ENCODE measurements at regions not wholly inside any gene's neighbourhood (a gene's known extent, or its start where the extent isn't known, plus 50 kb on each side); places are given as distances from the start of the nearest gene placed in this dataset.
A peak's percentile ranks its signal among the peaks of the same experiment; 100 is the strongest.
"Not testable (repeated sequence)": the region's sequence is repeated elsewhere in the genome, so short reads cannot be mapped to it uniquely, and the experiment has no call there.

DNA sequence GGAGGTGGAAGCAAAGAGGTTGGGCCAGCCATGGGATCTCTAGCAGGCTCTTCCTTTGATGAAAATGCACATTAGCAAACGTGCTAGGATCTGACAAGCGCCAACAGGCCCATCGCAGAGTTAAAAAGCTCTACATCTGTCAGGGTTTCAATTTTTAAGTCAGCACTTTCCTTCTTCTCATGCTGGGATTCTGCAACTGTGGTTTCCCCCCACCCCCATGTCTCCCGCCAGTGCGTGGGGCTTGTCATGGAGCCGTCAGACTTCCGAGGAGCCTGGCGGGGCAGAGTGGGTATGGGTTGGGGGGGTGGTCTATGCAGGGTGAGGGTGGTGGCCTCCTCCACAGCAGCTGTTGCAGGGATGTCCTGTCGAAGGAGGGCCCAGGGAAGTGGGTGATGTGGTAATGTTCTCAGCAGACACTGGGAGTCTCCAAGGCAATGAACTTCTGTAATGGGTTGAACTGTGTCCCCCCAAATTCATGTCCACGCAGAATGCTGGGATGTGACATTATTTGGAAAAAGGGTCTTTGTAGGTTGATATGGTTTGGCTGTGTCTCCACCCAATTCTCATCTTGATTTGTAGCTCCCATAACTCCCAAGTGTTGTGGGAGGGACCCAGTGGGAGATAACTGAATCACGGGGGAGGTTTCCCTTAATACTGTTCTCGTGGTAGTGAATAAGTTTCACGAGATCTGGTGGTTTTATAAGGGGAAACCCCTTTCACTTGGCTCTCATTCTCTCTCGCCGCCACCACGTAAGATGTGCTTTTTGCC lies 115.2 kb upstream of the MAP1LC3B2 start:
- intact Hi-C loops (cut with DNase I), result no loop called here
- peak in 9 of 42 donors; percentile 8 to 46 (median 30) for DNase-seq

GRCh38 chr12:116444590-116444943 lies 114.6 kb upstream of the MAP1LC3B2 start:
- intact Hi-C loops (cut with DNase I), result no loop called here
- DNase-seq, result no peak

GRCh38 chr12:116448165-116448739 lies 110.9 kb upstream of the MAP1LC3B2 start:
- intact Hi-C loops (cut with DNase I), result no loop called here
- DNase-seq, result no peak

DNA sequence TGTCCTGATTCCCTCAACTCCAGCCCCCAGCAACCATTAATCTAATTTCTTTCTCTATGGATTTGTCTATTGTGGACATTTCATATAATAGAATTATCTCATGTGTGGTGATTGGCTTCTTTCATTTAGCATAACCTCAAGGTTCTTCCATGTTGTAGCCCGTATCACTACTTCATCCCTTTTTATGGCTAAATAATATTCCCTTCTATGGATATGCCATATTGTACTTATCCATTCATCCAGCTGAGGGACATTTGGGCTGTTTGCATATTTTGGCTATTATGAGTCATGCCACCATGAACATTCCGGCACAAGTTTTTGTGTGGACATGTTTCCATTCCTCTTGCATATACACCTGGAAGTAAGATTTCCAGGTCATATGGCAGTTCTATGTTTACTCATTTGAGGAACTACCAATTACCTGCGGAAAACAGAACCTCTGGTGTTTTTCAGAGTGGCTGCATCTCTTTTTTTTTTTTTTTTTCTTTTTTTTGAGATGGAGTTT lies 108.7 kb upstream of the MAP1LC3B2 start:
- DNase-seq, result no peak
- intact Hi-C loops (cut with DNase I), result no loop called here

DNA sequence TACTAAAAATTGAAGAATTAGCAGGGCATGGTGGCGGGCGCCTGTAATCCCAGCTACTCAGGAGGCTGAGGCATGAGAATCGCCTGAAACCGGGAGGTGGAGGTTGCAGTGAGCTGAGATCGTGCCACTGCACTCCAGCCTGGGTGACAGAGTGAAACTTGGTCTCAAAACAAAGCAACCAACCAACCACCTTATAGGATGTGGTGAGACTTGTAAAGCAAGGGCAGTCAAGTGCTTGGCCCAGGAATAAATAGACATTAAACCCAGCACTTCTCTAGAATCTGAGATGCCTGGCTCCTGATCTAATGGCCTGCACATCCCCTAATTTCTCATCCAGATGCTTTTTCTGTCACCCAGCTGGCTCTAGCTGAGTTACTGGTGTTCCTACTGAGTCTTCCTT lies 106.2 kb upstream of the MAP1LC3B2 start:
- DNase-seq; intact Hi-C loops (cut with DNase I): not testable (repeated sequence)

- DNase-seq, result no peak
- intact Hi-C loops (cut with DNase I), result no loop called here
These were observed 105.5 kb upstream of the MAP1LC3B2 start for GRCh38 chr12:116453631-116454030.

DNA sequence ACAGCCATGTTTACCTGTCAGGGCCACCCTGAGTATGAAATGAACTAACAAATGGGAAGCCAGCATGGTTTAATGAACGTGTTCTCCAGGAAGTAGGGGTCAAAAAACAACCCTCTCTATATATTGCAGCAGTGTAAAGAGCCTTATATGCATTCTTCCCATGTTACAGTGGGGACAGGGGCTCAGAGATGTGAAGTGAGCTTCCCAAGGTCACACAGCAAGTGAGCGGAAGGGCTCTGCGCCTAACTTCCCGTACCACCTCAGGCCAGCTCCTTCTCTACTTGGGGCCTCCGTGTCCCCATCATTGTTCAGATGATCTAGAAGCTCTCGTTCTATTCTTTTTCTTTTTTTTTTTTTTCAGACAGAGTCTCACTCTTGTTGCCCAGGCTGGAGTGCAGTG lies 105.1 kb upstream of the MAP1LC3B2 start:
- DNase-seq, result no peak
- intact Hi-C loops (cut with DNase I), result no loop called here

- intact Hi-C loops (cut with DNase I), result no loop called here
- DNase-seq, result no peak
These were observed 104.2 kb upstream of the MAP1LC3B2 start for GRCh38 chr12:116454950-116455447.

DNA sequence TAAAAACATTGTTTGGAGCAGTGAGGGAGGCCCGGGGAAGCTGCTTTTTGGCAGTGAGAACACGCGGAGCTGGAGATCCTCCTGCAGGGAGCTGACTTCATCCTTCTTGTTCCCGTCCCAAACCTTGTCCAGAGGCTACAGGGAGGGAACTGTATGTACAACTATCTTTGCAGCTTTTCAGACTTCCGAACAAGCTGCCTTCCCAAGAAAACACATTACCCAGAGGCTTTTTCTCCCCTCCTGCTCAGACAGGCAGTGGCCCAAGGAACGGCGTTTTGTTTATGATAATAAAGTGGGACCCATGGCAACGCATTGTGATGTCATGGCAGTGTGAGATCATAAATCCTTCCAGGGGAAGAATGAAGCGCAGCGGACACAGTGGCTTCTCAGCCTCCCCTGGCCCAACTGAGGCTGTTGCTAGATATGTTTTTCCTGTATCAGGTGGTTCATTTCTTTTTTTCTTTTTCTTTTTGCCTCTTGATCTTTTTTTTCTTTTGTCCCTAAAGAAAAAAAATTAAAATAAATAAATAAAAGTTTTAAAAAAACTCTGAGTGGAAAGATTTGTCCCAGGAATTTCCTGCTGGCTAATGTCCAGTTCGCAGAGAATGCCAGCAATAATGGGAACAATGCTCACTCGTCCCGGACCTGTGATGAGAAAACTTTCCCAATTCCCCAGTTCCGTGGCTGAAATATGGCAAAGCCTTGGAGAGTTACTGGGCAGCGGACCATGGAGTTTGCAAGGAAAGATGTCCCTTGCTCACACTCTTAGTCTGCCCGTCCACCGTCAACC lies 103.4 kb upstream of the MAP1LC3B2 start:
- peak in 5 of 42 donors; percentile 20 to 53 (median 38) for DNase-seq
- intact Hi-C loops (cut with DNase I), result no loop called here

GRCh38 chr12:116456330-116457082 lies 102.7 kb upstream of the MAP1LC3B2 start:
- intact Hi-C loops (cut with DNase I), result no loop called here
- DNase-seq, result no peak

DNA sequence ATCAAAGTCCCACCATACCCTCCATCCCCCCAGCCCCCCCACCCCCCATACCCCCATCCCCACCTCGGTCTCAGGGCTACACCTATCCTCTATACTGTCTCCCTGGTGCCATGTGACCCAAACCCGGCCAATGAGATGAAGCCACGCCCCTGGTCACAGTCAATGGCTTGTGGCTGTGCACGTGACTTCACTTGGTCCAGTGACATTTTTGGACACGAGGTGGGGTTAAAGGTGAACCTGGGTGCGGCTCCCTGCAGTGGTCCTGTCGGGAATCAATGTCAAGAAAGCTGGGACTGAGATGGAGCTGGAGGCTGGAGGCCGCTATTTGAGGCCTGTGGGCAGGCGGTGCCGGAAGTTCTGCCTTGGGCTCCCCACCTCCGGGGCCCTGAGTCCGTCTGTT lies 100.7 kb upstream of the MAP1LC3B2 start:
- DNase-seq, result no peak
- intact Hi-C loops (cut with DNase I), result no loop called here

DNA sequence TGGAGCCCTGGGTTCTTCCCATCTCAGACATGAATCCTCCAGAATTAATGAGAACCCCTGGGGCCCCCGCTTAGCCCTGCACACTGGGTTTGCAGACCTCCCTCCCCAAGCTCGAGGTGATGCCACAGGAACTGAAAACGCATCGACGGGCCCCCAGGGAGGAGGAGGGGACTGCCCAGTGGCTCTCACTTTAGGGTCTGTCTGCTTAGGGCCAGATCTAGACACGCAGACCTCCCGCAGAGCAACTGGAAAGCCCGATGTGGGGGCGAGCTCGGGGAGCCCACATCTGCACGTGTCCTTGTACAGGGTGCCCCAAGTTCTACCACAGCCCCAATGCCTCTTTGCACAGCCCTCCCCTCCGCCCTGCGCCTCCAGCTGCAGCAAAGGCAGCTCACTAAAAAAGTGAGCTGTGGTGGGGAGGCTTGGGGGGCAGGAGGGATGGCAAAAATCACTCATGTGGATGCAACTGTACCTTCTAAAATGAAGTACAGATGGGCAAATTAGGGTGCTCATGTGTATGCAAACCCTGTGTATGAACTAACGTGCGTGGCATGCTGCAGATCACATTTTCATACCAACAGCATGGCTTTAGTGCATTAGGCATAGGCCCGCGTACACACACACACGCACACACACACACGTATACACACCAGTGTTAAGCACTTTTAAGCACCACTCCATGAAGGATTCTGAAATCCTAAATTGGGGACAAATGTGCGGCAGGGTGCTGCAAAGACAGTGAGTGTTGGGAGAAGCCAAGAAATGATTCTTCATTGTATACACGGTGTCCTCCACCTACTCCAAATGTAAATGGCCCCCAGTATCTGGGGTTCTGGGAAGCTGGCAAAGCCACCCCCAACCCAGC lies 99.9 kb upstream of the MAP1LC3B2 start:
- intact Hi-C loops (cut with DNase I), result no loop called here
- DNase-seq, result no peak

- intact Hi-C loops (cut with DNase I), result no loop called here
- DNase-seq, result peak in 5 of 42 donors; percentile 7 to 42 (median 19)
These were observed 99.1 kb upstream of the MAP1LC3B2 start for GRCh38 chr12:116459916-116460663.

- no peak for DNase-seq
- intact Hi-C loops (cut with DNase I), result no loop called here
These were observed 98.1 kb upstream of the MAP1LC3B2 start for GRCh38 chr12:116461060-116461459.

DNA sequence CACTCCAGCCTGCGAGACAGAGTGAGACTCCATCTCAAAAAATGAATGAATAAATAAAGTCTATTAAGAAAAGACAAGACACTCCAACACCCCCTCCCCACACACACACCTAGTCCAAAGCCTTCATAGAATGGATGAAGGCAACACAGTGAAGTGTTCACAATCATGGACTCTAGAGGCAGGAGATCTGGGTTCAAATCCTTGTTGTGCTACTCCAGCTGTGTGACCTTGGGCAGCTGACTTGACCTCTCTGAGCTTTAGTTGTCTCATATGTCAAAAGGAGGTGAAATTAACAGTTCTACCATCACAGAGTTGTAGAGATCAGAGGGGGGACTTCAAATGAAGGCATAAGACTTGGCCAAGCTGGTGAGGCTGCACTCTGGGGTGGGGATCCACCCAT lies 95.8 kb upstream of the MAP1LC3B2 start:
- intact Hi-C loops (cut with DNase I), result no loop called here
- DNase-seq, result no peak

GRCh38 chr12:116465407-116465806 lies 93.8 kb upstream of the MAP1LC3B2 start:
- no peak for DNase-seq
- intact Hi-C loops (cut with DNase I), result no loop called here

DNA sequence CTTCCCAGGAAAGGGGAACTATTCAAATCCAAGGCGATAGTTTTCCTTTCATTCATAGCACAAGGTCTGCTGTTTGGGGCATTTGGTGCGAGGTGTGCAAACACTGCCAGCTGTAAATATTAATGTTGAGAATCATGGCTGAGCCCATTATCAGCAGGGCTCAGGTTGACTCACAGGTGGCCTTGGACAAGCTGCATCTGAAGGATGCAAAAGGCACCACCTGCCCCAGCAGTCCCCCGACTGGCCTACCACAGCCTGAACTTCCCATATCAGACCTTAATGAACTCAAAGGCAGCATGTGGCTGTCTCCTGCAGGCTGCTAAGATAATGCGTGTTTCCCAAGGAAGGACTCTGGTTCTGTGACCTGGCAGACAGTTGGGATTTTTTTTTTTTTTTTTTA lies 93.3 kb upstream of the MAP1LC3B2 start:
- intact Hi-C loops (cut with DNase I), result no loop called here
- no peak for DNase-seq

DNA sequence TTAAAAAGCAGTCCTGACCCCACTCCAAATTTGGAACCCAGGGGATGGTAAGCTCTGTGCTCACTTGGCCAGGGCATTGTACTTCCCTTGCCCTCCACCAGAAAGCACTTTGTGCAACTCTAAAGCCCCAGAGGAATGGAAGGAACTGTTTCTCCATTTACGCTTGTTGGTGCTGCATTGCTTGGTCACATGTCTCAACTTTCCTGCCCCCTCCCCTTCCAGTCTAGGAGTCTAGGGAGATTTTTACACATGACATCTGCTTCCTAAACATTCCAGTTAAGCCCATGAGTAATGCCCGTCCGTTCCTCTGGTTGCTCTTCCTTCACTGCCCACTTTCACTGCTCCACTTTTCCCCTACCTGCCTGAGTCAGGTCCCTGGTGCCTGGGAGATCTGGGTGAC lies 92.6 kb upstream of the MAP1LC3B2 start:
- DNase-seq, result no peak
- intact Hi-C loops (cut with DNase I), result no loop called here
